H9 (cell line): ENCODE measurements at regions not wholly inside any gene's neighbourhood (a gene's known extent, or its start where the extent isn't known, plus 50 kb on each side); places are given as distances from the start of the nearest gene placed in this dataset.

Source experiments
- DNase-seq: peaks from one replicate; pipeline ENCODE4 v3.0.0-alpha.2; 2017
- H2AFZ ChIP-seq: one replicate; pipeline ENCODE4 v1.6.1; 2013; ENCODE audit warnings: mild to moderate bottlenecking, low read length, control low read depth, moderate library complexity
- H2AK5ac ChIP-seq: 2 replicates; pipeline ENCODE4 v1.6.1; 2013; ENCODE audit warnings: low read length, control low read depth, mixed read lengths; ENCODE audit not compliant: insufficient read length
- H2BK120ac ChIP-seq: one replicate; pipeline ENCODE4 v1.6.1; 2013; ENCODE audit warnings: low read depth, mild to moderate bottlenecking, low read length, control low read depth, inconsistent platforms; ENCODE audit not compliant: poor library complexity, severe bottlenecking
- H2BK12ac ChIP-seq: 2 replicates; pipeline ENCODE4 v1.6.1; 2013; ENCODE audit warnings: low read length, control low read depth, mixed read lengths, low read depth; ENCODE audit not compliant: insufficient read length
- H2BK15ac ChIP-seq: 2 replicates; pipeline ENCODE4 v1.6.1; 2013; ENCODE audit warnings: low read depth, low read length, control low read depth
- H2BK20ac ChIP-seq: one replicate; pipeline ENCODE4 v1.6.1; 2013; ENCODE audit warnings: low read depth, mild to moderate bottlenecking, low read length, control low read depth, inconsistent platforms; ENCODE audit not compliant: poor library complexity, severe bottlenecking
- H2BK5ac ChIP-seq: 2 replicates; pipeline ENCODE4 v1.6.1; 2013; ENCODE audit warnings: low read length, control low read depth, mixed read lengths; ENCODE audit not compliant: insufficient read length
- H3K14ac ChIP-seq: 2 replicates; pipeline ENCODE4 v1.6.1; 2013; ENCODE audit warnings: low read length, control low read depth; ENCODE audit not compliant: insufficient read depth
- H3K18ac ChIP-seq: 2 replicates; pipeline ENCODE4 v1.6.1; 2013; ENCODE audit warnings: low read depth, mild to moderate bottlenecking, mixed read lengths, low read length, control low read depth; ENCODE audit not compliant: insufficient read length
- H3K23ac ChIP-seq: 2 replicates; pipeline ENCODE4 v1.6.1; 2013; ENCODE audit warnings: low read length, control low read depth, mixed read lengths, low read depth; ENCODE audit not compliant: insufficient read length
- H3K23me2 ChIP-seq: 2 replicates; pipeline ENCODE4 v1.6.1; 2013; ENCODE audit warnings: low read depth, mild to moderate bottlenecking, mixed read lengths, low read length, control low read depth; ENCODE audit not compliant: insufficient read length, poor library complexity, severe bottlenecking
- H3K27ac ChIP-seq: 2 replicates; pipeline ENCODE4 v1.5.1; 2013; ENCODE audit warnings: low read length, control low read depth, mixed read lengths, low read depth; ENCODE audit not compliant: insufficient read length
- H3K27me3 ChIP-seq: 2 replicates; pipeline ENCODE4 v1.6.1; 2013; ENCODE audit warnings: low read length, control low read depth, inconsistent platforms; ENCODE audit not compliant: insufficient read depth
- H3K4ac ChIP-seq: 2 replicates; pipeline ENCODE4 v1.6.1; 2013; ENCODE audit warnings: low read depth, mild to moderate bottlenecking, control low read depth, inconsistent platforms, low read length, moderate library complexity
- H3K4me1 ChIP-seq: 2 replicates; pipeline ENCODE4 v1.6.1; 2013; ENCODE audit warnings: low read length, control low read depth, inconsistent platforms; ENCODE audit not compliant: insufficient read depth
- H3K4me2 ChIP-seq: 2 replicates; pipeline ENCODE4 v1.6.1; 2013; ENCODE audit warnings: low read length, control low read depth, mixed read lengths; ENCODE audit not compliant: insufficient read length, insufficient read depth
- H3K56ac ChIP-seq: 2 replicates; pipeline ENCODE4 v1.6.1; 2013; ENCODE audit warnings: low read depth, mild to moderate bottlenecking, mixed read lengths, low read length, control low read depth; ENCODE audit not compliant: insufficient read length
- H3K79me1 ChIP-seq: 2 replicates; pipeline ENCODE4 v1.6.1; 2013; ENCODE audit warnings: low read depth, mild to moderate bottlenecking, moderate library complexity, low read length, control low read depth, inconsistent platforms; ENCODE audit not compliant: insufficient read depth, poor library complexity, severe bottlenecking
- H3K79me2 ChIP-seq: 2 replicates; pipeline ENCODE4 v1.6.1; 2013; ENCODE audit warnings: low read length, control low read depth, inconsistent platforms; ENCODE audit not compliant: insufficient read depth
- H3K9ac ChIP-seq: 2 replicates; pipeline ENCODE4 v1.6.1; 2013; ENCODE audit warnings: low read length, control low read depth, mixed read lengths; ENCODE audit not compliant: insufficient read length; ENCODE audit errors: extremely low read depth
- H3K9me3 ChIP-seq: one replicate; pipeline ENCODE4 v1.6.1; 2013; ENCODE audit warnings: low read depth, low read length, inconsistent platforms; ENCODE audit not compliant: control insufficient read depth
- H3T11ph ChIP-seq: one replicate; pipeline ENCODE4 v1.6.1; 2013; ENCODE audit warnings: mild to moderate bottlenecking, low read length, control low read depth, inconsistent platforms
- H4K20me1 ChIP-seq: one replicate; pipeline ENCODE4 v1.6.1; 2013; ENCODE audit not compliant: control insufficient read depth, insufficient read length, insufficient read depth
- H4K5ac ChIP-seq: 2 replicates; pipeline ENCODE4 v1.6.1; 2013; ENCODE audit warnings: low read depth, mild to moderate bottlenecking, mixed read lengths, low read length, control low read depth; ENCODE audit not compliant: insufficient read length
- H4K8ac ChIP-seq: replicated peaks from 2 replicates; pipeline ENCODE4 v1.6.1; 2013; ENCODE audit warnings: low read length, control low read depth, mixed read lengths, low read depth; ENCODE audit not compliant: insufficient read length
- H4K91ac ChIP-seq: 2 replicates; pipeline ENCODE4 v1.6.1; 2013; ENCODE audit warnings: low read depth, mild to moderate bottlenecking, moderate library complexity, mixed read lengths, low read length, control low read depth; ENCODE audit not compliant: insufficient read length
- H3K27ac Mint-ChIP-seq, 3 experiments: 2 replicates in 2 of 3; 3 replicates in 1 of 3; pipeline ENCODE4 v1.8.0; 2020 to 2021; ENCODE audit warnings: mixed read lengths in 3 of 3, mild to moderate bottlenecking in 1 of 3, moderate library complexity in 1 of 3
- H3K27me3 Mint-ChIP-seq: 2 replicates; pipeline ENCODE4 v1.8.0; 2021; ENCODE audit warnings: low read depth, mild to moderate bottlenecking, moderate library complexity, mixed read lengths
- H3K36me3 Mint-ChIP-seq, 3 experiments: 2 replicates in 2 of 3; 3 replicates in 1 of 3; pipeline ENCODE4 v1.8.0; 2020 to 2021; ENCODE audit warnings: low read depth in 3 of 3, mixed read lengths in 3 of 3; ENCODE audit not compliant: insufficient read depth in 1 of 3
- H3K4me1 Mint-ChIP-seq, 2 experiments: 2 replicates each; pipeline ENCODE4 v1.8.0; 2020; ENCODE audit warnings: mixed read lengths in 2 of 2
- H3K4me3 Mint-ChIP-seq, 2 experiments: 2 replicates in 1 of 2; 3 replicates in 1 of 2; pipeline ENCODE4 v1.8.0; 2020 to 2021; ENCODE audit warnings: mild to moderate bottlenecking in 2 of 2, mixed read lengths in 2 of 2, moderate library complexity in 1 of 2
- H3K9me3 Mint-ChIP-seq, 2 experiments: 2 replicates in 1 of 2; 3 replicates in 1 of 2; pipeline ENCODE4 v1.8.0; 2020; ENCODE audit warnings: mild to moderate bottlenecking in 2 of 2, mixed read lengths in 2 of 2, moderate library complexity in 1 of 2
- WGBS: extraction: QIAGEN DNeasy Blood & Tissue Kit; methylation state at CpG from one replicate; pipeline ENCODE4 v1.1.7; 2013; ENCODE audit warnings: missing lambda C conversion rate, low lambda C conversion rate, mixed read lengths; ENCODE audit not compliant: insufficient read length; ENCODE audit errors: extremely low coverage; 5-methylcytosine and 5-hydroxymethylcytosine counted together
- TF ChIP-seq, protein P1 (sequence below): fragments of 200-600 bp; sonication (generic); conservative IDR thresholded peaks from 3 replicates; pipeline ENCODE4 v1.8.0; 2021; ENCODE audit warnings: antibody characterized with exemption, mild to moderate bottlenecking

DNA sequence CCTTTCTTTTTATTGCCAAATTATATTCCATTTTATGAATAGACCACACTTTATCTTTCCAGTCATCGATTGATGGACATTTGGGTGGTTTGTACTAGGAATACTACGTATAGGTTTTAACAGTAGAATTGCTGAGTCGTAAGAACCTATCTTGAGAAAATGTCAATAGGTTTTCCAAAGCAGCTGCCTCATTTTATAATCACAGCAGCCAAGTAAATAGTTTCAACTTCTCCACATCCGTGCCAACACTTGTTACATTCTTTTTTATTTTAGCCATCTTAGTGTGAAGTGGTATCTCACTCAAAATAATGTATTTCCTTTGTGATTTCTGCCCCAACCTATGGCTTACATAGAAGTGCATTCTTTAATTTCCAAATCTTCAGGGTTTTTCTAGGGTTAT, 479.2 kb downstream of the CDH26 start:
- no CpG with 5 or more reads among the region's 4 CpGs for WGBS
- Histone ChIP-seq H3K56ac (no peak overlapping the region), H3K79me1 (no peaks in the 10 kb centered on the region), H4K8ac (no peak overlapping the region), H2AFZ (no peak overlapping the region), H3K27me3 (no peaks in the 10 kb centered on the region), H3K23ac (no peak overlapping the region), H2BK5ac (no peak overlapping the region), H3K23me2 (no peaks in the 10 kb centered on the region), H4K91ac (no peak overlapping the region), H3K14ac (no peak overlapping the region), H4K5ac (no peak overlapping the region), H2AK5ac (no peak overlapping the region), H3K27ac (no peak overlapping the region), H3T11ph (no peak overlapping the region), H3K4ac (no peak overlapping the region), H3K9me3 (no peaks in the 10 kb centered on the region), H3K9ac (no peak overlapping the region), H4K20me1 (no peaks in the 10 kb centered on the region), H3K4me1 (peaks cover 4% of the 10 kb centered on the region; the same call in 1 of the 2 replicates), H2BK15ac (no peak overlapping the region), H3K18ac (no peak overlapping the region), H2BK20ac (no peak overlapping the region), H2BK12ac (no peak overlapping the region), H3K79me2 (no peaks in the 10 kb centered on the region), H3K4me2 (no peak overlapping the region), H2BK120ac (no peak overlapping the region)
- Mint-ChIP-seq H3K36me3 (peaks cover 0 to 5% (median 0%) of the 10 kb centered on the region in 3 experiments; a peak in 2 of 7 replicates), H3K27ac (no peak overlapping the region), H3K4me1 (peaks cover 13 to 17% of the 10 kb centered on the region in 2 experiments), H3K27me3 (peaks cover 1% of the 10 kb centered on the region; the same call in 1 of the 2 replicates), H3K4me3 (no peak overlapping the region), H3K9me3 (peaks cover 2 to 5% of the 10 kb centered on the region in 2 experiments; a peak in 1 of 5 replicates)
- no peak for DNase-seq
- TF ChIP-seq, protein P1, sequence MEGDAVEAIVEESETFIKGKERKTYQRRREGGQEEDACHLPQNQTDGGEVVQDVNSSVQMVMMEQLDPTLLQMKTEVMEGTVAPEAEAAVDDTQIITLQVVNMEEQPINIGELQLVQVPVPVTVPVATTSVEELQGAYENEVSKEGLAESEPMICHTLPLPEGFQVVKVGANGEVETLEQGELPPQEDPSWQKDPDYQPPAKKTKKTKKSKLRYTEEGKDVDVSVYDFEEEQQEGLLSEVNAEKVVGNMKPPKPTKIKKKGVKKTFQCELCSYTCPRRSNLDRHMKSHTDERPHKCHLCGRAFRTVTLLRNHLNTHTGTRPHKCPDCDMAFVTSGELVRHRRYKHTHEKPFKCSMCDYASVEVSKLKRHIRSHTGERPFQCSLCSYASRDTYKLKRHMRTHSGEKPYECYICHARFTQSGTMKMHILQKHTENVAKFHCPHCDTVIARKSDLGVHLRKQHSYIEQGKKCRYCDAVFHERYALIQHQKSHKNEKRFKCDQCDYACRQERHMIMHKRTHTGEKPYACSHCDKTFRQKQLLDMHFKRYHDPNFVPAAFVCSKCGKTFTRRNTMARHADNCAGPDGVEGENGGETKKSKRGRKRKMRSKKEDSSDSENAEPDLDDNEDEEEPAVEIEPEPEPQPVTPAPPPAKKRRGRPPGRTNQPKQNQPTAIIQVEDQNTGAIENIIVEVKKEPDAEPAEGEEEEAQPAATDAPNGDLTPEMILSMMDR: no peak
